ENCODE measurements at regions not wholly inside any gene's neighbourhood (a gene's known extent, or its start where the extent isn't known, plus 50 kb on each side); places are given as distances from the start of the nearest gene placed in this dataset.

GRCh38 chr15:46120713-46121112, 485.9 kb downstream of the SQOR start:
- no peak for DNase-seq

- no peak for DNase-seq
Observed at GRCh38 chr15:46121441-46121840, 486.6 kb downstream of the SQOR start.

- no peak for DNase-seq
Observed at GRCh38 chr15:46126581-46126980, 491.8 kb downstream of the SQOR start.

- no peak for DNase-seq
Observed at GRCh38 chr15:46127361-46127874, 492.6 kb downstream of the SQOR start.

GRCh38 chr15:46129145-46129544, 494.3 kb downstream of the SQOR start:
- DNase-seq, result no peak

- DNase-seq, result no peak
Observed at GRCh38 chr15:46131876-46132275, 497.0 kb downstream of the SQOR start.

GRCh38 chr15:46137443-46137842, 502.6 kb downstream of the SQOR start:
- DNase-seq, result no peak

- no peak for DNase-seq
Observed at GRCh38 chr15:46146002-46146401, 511.2 kb downstream of the SQOR start.

- no peak for DNase-seq
Observed at GRCh38 chr15:46146915-46147314, 512.1 kb downstream of the SQOR start.

GRCh38 chr15:46151786-46152185, 517.0 kb downstream of the SQOR start:
- no peak for DNase-seq

GRCh38 chr15:46166750-46167149, 531.9 kb downstream of the SQOR start:
- DNase-seq, result no peak

GRCh38 chr15:46170326-46170725, 535.5 kb downstream of the SQOR start:
- no peak for DNase-seq

GRCh38 chr15:46174122-46174521, 539.3 kb downstream of the SQOR start:
- no peak for DNase-seq

GRCh38 chr15:46177219-46177618, 542.4 kb downstream of the SQOR start:
- no peak for DNase-seq

- DNase-seq, result no peak
Observed at GRCh38 chr15:46178138-46178537, 543.3 kb downstream of the SQOR start.

- DNase-seq, result no peak
Observed at GRCh38 chr15:46207341-46207740, 572.5 kb downstream of the SQOR start.

- DNase-seq, result no peak
Observed at GRCh38 chr15:46213551-46213950, 578.7 kb downstream of the SQOR start.

- no peak for DNase-seq
Observed at GRCh38 chr15:46222826-46223225, 588.0 kb downstream of the SQOR start.

- DNase-seq, result no peak
Observed at GRCh38 chr15:46229263-46229662, 594.4 kb downstream of the SQOR start.

- DNase-seq, result no peak
Observed at GRCh38 chr15:46231786-46232185, 597.0 kb downstream of the SQOR start.

GRCh38 chr15:46232471-46232870, 597.6 kb downstream of the SQOR start:
- no peak for DNase-seq

- peak in 1 of 2 experiments; percentile 18 for DNase-seq
Observed at GRCh38 chr15:46242935-46243334, 608.1 kb downstream of the SQOR start.

- peak; percentile 66 to 93 for DNase-seq
Observed at GRCh38 chr15:46251903-46252302, 617.1 kb downstream of the SQOR start.

GRCh38 chr15:46258056-46258455, 623.2 kb downstream of the SQOR start:
- DNase-seq, result no peak

- DNase-seq, result no peak
Observed at GRCh38 chr15:46260937-46261336, 626.1 kb downstream of the SQOR start.
